ENCODE measurements at regions not wholly inside any gene's neighbourhood (a gene's known extent, or its start where the extent isn't known, plus 50 kb on each side); places are given as distances from the start of the nearest gene placed in this dataset.

DNA sequence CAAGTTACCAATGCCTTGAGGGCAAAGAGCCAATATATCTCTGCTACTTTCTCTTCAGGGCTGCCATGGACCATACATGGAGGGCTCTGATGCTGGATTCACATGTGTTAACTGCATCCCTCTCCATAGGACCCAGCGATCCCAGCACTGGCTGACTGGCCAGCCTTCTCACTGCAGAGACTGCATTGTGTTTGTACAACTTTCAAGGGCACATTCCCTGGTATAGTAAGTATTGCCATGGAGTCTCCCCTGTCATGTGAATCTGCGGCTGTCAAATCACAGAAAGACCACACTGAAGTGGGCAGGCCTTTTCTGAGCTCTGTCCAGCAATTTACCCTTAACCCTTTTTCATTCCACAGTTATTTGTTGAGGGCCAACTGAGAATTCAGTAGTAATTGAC, 449.8 kb downstream of the OMA1 start:
- FAIRE-seq: no peak
- H3K9me3 ChIP-seq (replicated peaks; ENCODE audit: control insufficient read depth, insufficient read depth, low read length): no peaks in the 10 kb centered on the region

More for the DNA sequence above, 449.8 kb downstream of the OMA1 start:
- Histone ChIP-seq H3K36me3 (ENCODE audit: control insufficient read depth in 2 of 2, insufficient read depth in 2 of 2, low read length in 1 of 2) (no peaks in the 10 kb centered on the region), H3K4me1 (ENCODE audit: control insufficient read depth, insufficient read depth, low read length) (no peaks in the 10 kb centered on the region), H3K9ac (ENCODE audit: control insufficient read depth, insufficient read depth, low read length) (no peak overlapping the region), H3K4me2 (ENCODE audit: control insufficient read depth, insufficient read depth) (no peak overlapping the region), H3K27me3 (replicated peaks in 1 of 2; ENCODE audit: control insufficient read depth in 2 of 2, insufficient read depth in 2 of 2, low read length in 1 of 2) (no peaks in the 10 kb centered on the region), H2AFZ (ENCODE audit: control insufficient read depth, low read depth, low read length) (no peak overlapping the region), H3K4me3 (no peak overlapping the region), H3K27ac (ENCODE audit: control insufficient read depth, insufficient read depth) (no peak overlapping the region), H4K20me1 (ENCODE audit: control insufficient read depth, insufficient read depth) (no peaks in the 10 kb centered on the region), H3K79me2 (ENCODE audit: control insufficient read depth, insufficient read depth, low read length) (no peaks in the 10 kb centered on the region)
- in situ Hi-C loops (cut with MboI): no loop called here
- BruUV-seq (replicated peaks): no TSS peak
- ChIA-PET RAD21 (ENCODE audit: unreplicated experiment) (no interaction called here), SMC1A (ENCODE audit: uncharacterized antibody, unreplicated experiment) (interaction anchor here (0.7 to 2.6 kb wide), 7 partner anchors 10 to 864 kb away, joined by 3 to 9 read pairs (median 4); no protein-coding TSS in a partner anchor), CTCF (no interaction called here), POLR2A (interaction anchor here (0.7 to 1.4 kb wide), 4 partner anchors 9 to 542 kb away, joined by 3 to 6 read pairs (median 4); no protein-coding TSS in a partner anchor)
- no peak for TF ChIP-seq POLR2AphosphoS5 (IDR thresholded peaks at IDR 0.05; ENCODE audit: low read length)
- TF ChIP-seq, protein P1, sequence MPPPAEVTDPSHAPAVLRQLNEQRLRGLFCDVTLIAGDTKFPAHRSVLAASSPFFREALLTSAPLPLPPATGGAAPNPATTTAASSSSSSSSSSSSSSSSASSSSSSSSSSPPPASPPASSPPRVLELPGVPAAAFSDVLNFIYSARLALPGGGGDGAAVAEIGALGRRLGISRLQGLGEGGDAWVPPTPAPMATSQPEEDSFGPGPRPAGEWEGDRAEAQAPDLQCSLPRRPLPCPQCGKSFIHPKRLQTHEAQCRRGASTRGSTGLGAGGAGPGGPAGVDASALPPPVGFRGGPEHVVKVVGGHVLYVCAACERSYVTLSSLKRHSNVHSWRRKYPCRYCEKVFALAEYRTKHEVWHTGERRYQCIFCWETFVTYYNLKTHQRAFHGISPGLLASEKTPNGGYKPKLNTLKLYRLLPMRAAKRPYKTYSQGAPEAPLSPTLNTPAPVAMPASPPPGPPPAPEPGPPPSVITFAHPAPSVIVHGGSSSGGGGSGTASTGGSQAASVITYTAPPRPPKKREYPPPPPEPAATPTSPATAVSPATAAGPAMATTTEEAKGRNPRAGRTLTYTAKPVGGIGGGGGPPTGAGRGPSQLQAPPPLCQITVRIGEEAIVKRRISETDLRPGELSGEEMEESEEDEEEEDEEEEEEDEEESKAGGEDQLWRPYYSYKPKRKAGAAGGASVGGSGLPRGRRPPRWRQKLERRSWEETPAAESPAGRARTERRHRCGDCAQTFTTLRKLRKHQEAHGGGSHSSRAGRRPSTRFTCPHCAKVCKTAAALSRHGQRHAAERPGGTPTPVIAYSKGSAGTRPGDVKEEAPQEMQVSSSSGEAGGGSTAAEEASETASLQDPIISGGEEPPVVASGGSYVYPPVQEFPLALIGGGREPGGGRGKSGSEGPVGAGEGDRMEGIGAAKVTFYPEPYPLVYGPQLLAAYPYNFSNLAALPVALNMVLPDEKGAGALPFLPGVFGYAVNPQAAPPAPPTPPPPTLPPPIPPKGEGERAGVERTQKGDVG (CRISPR knock-in tag; IDR thresholded peaks at IDR 0.05): no peak
- 16% methylated on average over 2 of the region's 2 CpGs for WGBS (ENCODE audit: insufficient coverage, insufficient replicate concordance, low lambda C conversion rate, missing lambda C conversion rate)
- ATAC-seq (no peak), DNase-seq (ENCODE audit: low read depth, low spot score) (no peak)
- intact Hi-C loops (cut with micrococcal nuclease; ENCODE audit: unreplicated experiment): no loop called here

Data from GM12878 (cell line).